Thyroid gland (tissue), 4 donors: ENCODE measurements at regions not wholly inside any gene's neighbourhood (a gene's known extent, or its start where the extent isn't known, plus 50 kb on each side); places are given as distances from the start of the nearest gene placed in this dataset.

Experiments used
- CTCF ChIP-seq, 6 experiments: fragments of 200-600 bp in 3 of 6; fragments of 450-650 bp in 3 of 6; sonication (generic) in 3 of 6; IDR thresholded peaks; one replicate each; pipeline ENCODE4 v1.5.1; 2016 to 2019; ENCODE audit warnings: antibody characterized with exemption in 6 of 6, mild to moderate bottlenecking in 2 of 6, inconsistent platforms in 1 of 6, moderate library complexity in 1 of 6
- POLR2A ChIP-seq, 2 donors: fragments of 450-650 bp; IDR thresholded peaks; one replicate each; pipeline ENCODE4 v1.6.1; 2017; ENCODE audit warnings: antibody characterized with exemption in 2 of 2, mild to moderate bottlenecking in 2 of 2, moderate library complexity in 1 of 2

- no peak for TF ChIP-seq CTCF (IDR thresholded peaks at IDR 0.05)
- TF ChIP-seq POLR2A (IDR thresholded peaks at IDR 0.05): no peak
Observed at GRCh38 chr12:46461459-46461858, 88.9 kb upstream of the SLC38A2 start.
